Adrenal gland (tissue), 9 donors: ENCODE measurements at regions not wholly inside any gene's neighbourhood (a gene's known extent, or its start where the extent isn't known, plus 50 kb on each side); places are given as distances from the start of the nearest gene placed in this dataset.

Source experiments
- DNase-seq, 7 donors: peaks; one replicate each; pipeline ENCODE4 v3.0.0-alpha.2; 2019 to 2020
- H3K27ac ChIP-seq, 5 donors: fragments of 200-600 bp; sonication (generic) in 4 of 5; 1 replicate in 3 of 5; 2 replicates in 2 of 5; pipeline versions ENCODE4 v1.5.1 to v1.8.0; 2016 to 2020; ENCODE audit warnings: mild to moderate bottlenecking in 1 of 5
- H3K27me3 ChIP-seq: fragments of 200-600 bp; 2 replicates; pipeline ENCODE4 v1.8.0; 2021
- H3K36me3 ChIP-seq, 2 donors: fragments of 200-600 bp; replicated peaks in 1 of 2; 1 replicate in 1 of 2; 2 replicates in 1 of 2; pipeline versions ENCODE4 v1.5.1 to v1.8.0; 2018 to 2022
- H3K4me1 ChIP-seq, 2 donors: fragments of 200-600 bp; replicated peaks in 1 of 2; 1 replicate in 1 of 2; 2 replicates in 1 of 2; pipeline versions ENCODE4 v1.5.1 to v1.8.0; 2018 to 2021
- H3K4me3 ChIP-seq, 4 donors: fragments of 200-600 bp; sonication (generic) in 3 of 4; one replicate each; pipeline ENCODE4 v1.5.1; 2016 to 2018
- H3K9me3 ChIP-seq, 3 donors: fragments of 200-600 bp; sonication (generic) in 1 of 3; replicated peaks in 1 of 3; 1 replicate in 2 of 3; 2 replicates in 1 of 3; pipeline versions ENCODE4 v1.5.1 to v1.8.0; 2016 to 2021
- CTCF ChIP-seq, 6 experiments: fragments of 450-650 bp in 4 of 6; fragments of 200-600 bp in 2 of 6; sonication (generic) in 1 of 6; IDR thresholded peaks; 1 replicate in 5 of 6; 2 replicates in 1 of 6; pipeline versions ENCODE4 v1.5.1 to v1.8.0; 2016 to 2021; ENCODE audit warnings: antibody characterized with exemption in 6 of 6, mild to moderate bottlenecking in 2 of 6, moderate library complexity in 1 of 6
- POLR2A ChIP-seq, 2 donors: fragments of 450-650 bp; IDR thresholded peaks; one replicate each; pipeline ENCODE4 v1.6.1; 2017; ENCODE audit warnings: antibody characterized with exemption in 2 of 2, mild to moderate bottlenecking in 2 of 2, moderate library complexity in 1 of 2
- WGBS, 4 donors: extraction: QIAGEN DNeasy Blood & Tissue Kit in 2 of 4; methylation state at CpG; one replicate each; pipeline versions ENCODE4 v1.1.5 to v1.1.7; 2013 to 2017; 5-methylcytosine and 5-hydroxymethylcytosine counted together
- intact Hi-C, 2 donors: fragments of 100-400 bp; cut with DNase I; formaldehyde crosslinking; loops; one replicate each; pipeline versions ENCODE4 v1.14.1 to v1.15.0; 2022 to 2023
- donor health status: healthy with polysubstance abuse.
- donor health status: Bipolar disorder and iron deficiency.
- donor health status: DM: yes; HTN: yes; CAD: no.
- donor health status: DM: no; HTN: no; CAD: no.
- donor health status: DM: no; HTN: no; CAD: no.

GRCh38 chr9:26331223-26331622 lies 561.4 kb downstream of the CAAP1 start:
- no peaks in the 10 kb centered on the region for H3K4me1 ChIP-seq
- no peak for DNase-seq
- no peaks in the 10 kb centered on the region for H3K27me3 ChIP-seq
- H3K27ac ChIP-seq: no peak overlapping the region
- TF ChIP-seq CTCF (IDR thresholded peaks at IDR 0.05) (no peak), POLR2A (IDR thresholded peaks at IDR 0.05) (no peak)
- no peak overlapping the region for H3K4me3 ChIP-seq
- no peaks in the 10 kb centered on the region for H3K9me3 ChIP-seq
- WGBS, 4 donors: 94 to 96% (median 95%) methylated on average over 3 of the region's 3 CpGs
- intact Hi-C loops: no loop called here
- no peaks in the 10 kb centered on the region for H3K36me3 ChIP-seq

- H3K27me3 ChIP-seq: no peaks in the 10 kb centered on the region
- WGBS, 4 donors: 41 to 56% (median 53%) methylated on average over 3 of the region's 3 CpGs
- no peaks in the 10 kb centered on the region for H3K9me3 ChIP-seq
- H3K4me3 ChIP-seq: no peak overlapping the region
- no peaks in the 10 kb centered on the region for H3K4me1 ChIP-seq
- H3K27ac ChIP-seq: no peak overlapping the region
- no peak for TF ChIP-seq CTCF (IDR thresholded peaks at IDR 0.05)
- no peak for TF ChIP-seq POLR2A (IDR thresholded peaks at IDR 0.05)
- DNase-seq: no peak
- no peaks in the 10 kb centered on the region for H3K36me3 ChIP-seq
- intact Hi-C loops: loop anchor here (5.0 to 10.0 kb wide), 2 partner anchors 365 to 368 kb away; no protein-coding TSS in a partner anchor
These were observed 562.6 kb downstream of the CAAP1 start for GRCh38 chr9:26329974-26330373.

- Histone ChIP-seq H3K9me3 (no peaks in the 10 kb centered on the region), H3K36me3 (no peaks in the 10 kb centered on the region), H3K27me3 (no peaks in the 10 kb centered on the region), H3K27ac (no peak overlapping the region), H3K4me1 (no peaks in the 10 kb centered on the region), H3K4me3 (no peak overlapping the region)
- intact Hi-C loops: loop anchor here (5.0 to 10.0 kb wide), 2 partner anchors 362 to 364 kb away; no protein-coding TSS in a partner anchor
- WGBS, 4 donors: 1 to 4% (median 3%) methylated on average over 3 of the region's 3 CpGs
- TF ChIP-seq POLR2A (IDR thresholded peaks at IDR 0.05) (no peak), CTCF (IDR thresholded peaks at IDR 0.05) (peak; percentile 71 to 85 (median 80))
- peak; percentile 18 to 69 (median 49) for DNase-seq
These were observed 566.0 kb downstream of the CAAP1 start for GRCh38 chr9:26326563-26326962.

GRCh38 chr9:26325444-26325829 lies 567.2 kb downstream of the CAAP1 start:
- TF ChIP-seq POLR2A (IDR thresholded peaks at IDR 0.05) (no peak), CTCF (IDR thresholded peaks at IDR 0.05) (no peak)
- DNase-seq: no peak
- intact Hi-C loops: loop anchor here (5.0 to 10.0 kb wide), 2 partner anchors 361 to 363 kb away; no protein-coding TSS in a partner anchor
- no peaks in the 10 kb centered on the region for H3K4me1 ChIP-seq
- H3K36me3 ChIP-seq: no peaks in the 10 kb centered on the region
- no peaks in the 10 kb centered on the region for H3K27me3 ChIP-seq
- no peak overlapping the region for H3K27ac ChIP-seq
- no peaks in the 10 kb centered on the region for H3K9me3 ChIP-seq
- no peak overlapping the region for H3K4me3 ChIP-seq
